BJ (cell line): ENCODE measurements at regions not wholly inside any gene's neighbourhood (a gene's known extent, or its start where the extent isn't known, plus 50 kb on each side); places are given as distances from the start of the nearest gene placed in this dataset.

Experiments
- CTCF ChIA-PET: fragments of 350-600 bp; formaldehyde crosslinking; extraction: SDS; loops from one replicate; lab custom pipeline; 2021; ENCODE audit warnings: antibody characterized with exemption, inconsistent platforms; lab: Yijun Ruan, JAX
- POLR2A ChIA-PET: fragments of 300-600 bp; sonication (Branson Sonifier 250); formaldehyde crosslinking; extraction: SDS; loops from one replicate; lab custom pipeline; 2021; ENCODE audit warnings: antibody characterized with exemption; lab: Charles Lee
- DNase-seq: peaks from one replicate; pipeline ENCODE4 v3.0.0-alpha.2; 2011; ENCODE audit warnings: low read depth
- H3K27me3 ChIP-seq: 2 replicates; pipeline ENCODE4 v1.6.0; 2011; ENCODE audit warnings: low read length; ENCODE audit not compliant: control insufficient read depth, insufficient read depth
- H3K36me3 ChIP-seq: 2 replicates; pipeline ENCODE4 v1.5.1; 2011; ENCODE audit warnings: low read length; ENCODE audit not compliant: control insufficient read depth, insufficient read depth
- H3K4me3 ChIP-seq: 2 replicates; pipeline ENCODE4 v1.5.1; 2011; ENCODE audit warnings: low read depth, mild to moderate bottlenecking, control low read depth, low read length
- TF ChIP-seq, protein P1 (sequence below): IDR thresholded peaks from 2 replicates; pipeline ENCODE4 v1.5.1; 2011; ENCODE audit warnings: low read depth, mild to moderate bottlenecking, control low read depth, inconsistent platforms, low read length, moderate library complexity; ENCODE audit not compliant: insufficient read depth

DNA sequence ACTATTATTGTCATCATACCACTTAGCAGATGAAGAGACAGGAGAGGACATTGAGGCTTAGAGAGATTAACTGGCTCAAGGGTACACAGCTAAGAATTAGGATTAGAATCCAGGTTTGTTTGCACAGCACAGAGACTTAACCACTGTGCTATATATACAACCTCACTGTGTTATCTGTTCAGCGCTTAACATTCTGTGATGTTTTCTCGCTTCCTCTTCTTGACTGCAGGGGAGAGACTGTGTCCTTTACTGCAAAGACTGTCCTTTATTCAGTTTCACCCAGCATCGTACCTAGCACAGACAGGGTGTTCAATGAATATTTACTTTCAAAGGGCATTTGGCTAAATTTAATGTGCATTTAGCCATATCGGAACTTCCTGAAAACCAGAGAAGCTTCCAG lies 54.9 kb upstream of the PCDH8 start:
- no peak overlapping the region for H3K4me3 ChIP-seq
- no peaks in the 10 kb centered on the region for H3K36me3 ChIP-seq
- no peak for DNase-seq
- POLR2A ChIA-PET = no interaction called here
- TF ChIP-seq, protein P1, sequence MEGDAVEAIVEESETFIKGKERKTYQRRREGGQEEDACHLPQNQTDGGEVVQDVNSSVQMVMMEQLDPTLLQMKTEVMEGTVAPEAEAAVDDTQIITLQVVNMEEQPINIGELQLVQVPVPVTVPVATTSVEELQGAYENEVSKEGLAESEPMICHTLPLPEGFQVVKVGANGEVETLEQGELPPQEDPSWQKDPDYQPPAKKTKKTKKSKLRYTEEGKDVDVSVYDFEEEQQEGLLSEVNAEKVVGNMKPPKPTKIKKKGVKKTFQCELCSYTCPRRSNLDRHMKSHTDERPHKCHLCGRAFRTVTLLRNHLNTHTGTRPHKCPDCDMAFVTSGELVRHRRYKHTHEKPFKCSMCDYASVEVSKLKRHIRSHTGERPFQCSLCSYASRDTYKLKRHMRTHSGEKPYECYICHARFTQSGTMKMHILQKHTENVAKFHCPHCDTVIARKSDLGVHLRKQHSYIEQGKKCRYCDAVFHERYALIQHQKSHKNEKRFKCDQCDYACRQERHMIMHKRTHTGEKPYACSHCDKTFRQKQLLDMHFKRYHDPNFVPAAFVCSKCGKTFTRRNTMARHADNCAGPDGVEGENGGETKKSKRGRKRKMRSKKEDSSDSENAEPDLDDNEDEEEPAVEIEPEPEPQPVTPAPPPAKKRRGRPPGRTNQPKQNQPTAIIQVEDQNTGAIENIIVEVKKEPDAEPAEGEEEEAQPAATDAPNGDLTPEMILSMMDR = no peak
- CTCF ChIA-PET = interaction anchor here (1.4 kb wide), 1 partner anchor 65 kb away, joined by 4 read pairs; no protein-coding TSS in a partner anchor
- H3K27me3 ChIP-seq = peaks cover 5% of the 10 kb centered on the region; the same call in 1 of the 2 replicates

- Histone ChIP-seq H3K4me3 (no peak overlapping the region), H3K36me3 (no peaks in the 10 kb centered on the region), H3K27me3 (no peaks in the 10 kb centered on the region)
- DNase-seq = no peak
- TF ChIP-seq, protein P1 = no peak
- ChIA-PET CTCF (no interaction called here), POLR2A (no interaction called here)
Measured at GRCh38 chr13:52899206-52899605, 50.8 kb upstream of the PCDH8 start.
